ENCODE measurements at regions not wholly inside any gene's neighbourhood (a gene's known extent, or its start where the extent isn't known, plus 50 kb on each side); places are given as distances from the start of the nearest gene placed in this dataset.

DNA sequence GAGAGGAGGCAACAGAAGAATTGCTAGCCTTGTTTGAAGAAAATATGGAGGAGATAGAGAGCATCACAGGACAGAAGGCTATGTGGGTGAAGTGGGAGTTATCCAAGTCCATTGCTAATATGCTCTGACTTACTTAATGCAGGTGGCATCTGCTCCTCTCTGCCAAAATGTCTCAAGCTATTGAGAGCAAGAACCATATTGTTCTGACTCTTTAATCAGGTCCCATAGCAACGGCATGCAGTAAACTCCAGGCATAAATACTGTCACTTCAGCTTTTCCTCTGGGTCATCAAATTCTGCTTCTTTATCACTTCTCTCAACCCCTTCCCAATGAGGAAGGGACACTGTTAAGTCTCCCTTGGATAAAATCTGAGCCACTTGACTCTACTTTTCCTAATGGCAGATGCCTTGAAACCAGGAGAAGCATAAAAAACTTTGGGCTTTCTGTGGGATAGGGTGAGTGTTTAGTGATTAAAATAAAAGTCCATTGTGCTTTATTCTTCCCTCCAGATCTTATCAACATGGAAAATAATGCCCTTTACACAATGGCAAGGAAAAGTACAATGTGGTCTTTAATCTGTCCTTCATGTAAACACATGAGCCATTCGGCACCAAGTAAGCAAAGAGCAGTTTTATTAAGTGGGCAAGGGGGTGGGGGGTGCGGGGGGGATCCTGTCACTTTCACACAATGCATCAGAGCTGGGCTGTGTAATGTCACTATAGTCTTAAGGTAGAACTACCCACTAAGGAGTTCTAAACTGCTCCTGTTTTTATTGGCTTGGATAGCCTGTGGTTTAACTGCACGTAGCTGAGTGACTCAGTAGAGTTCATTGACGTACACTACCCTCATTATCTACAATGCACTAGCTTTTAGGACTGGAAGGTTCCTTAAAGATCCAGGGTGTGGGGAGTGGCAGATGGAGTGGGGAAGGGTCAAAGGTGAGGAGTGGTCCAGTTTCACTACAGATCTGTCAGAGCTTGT, 71.0 kb upstream of the TARS1 start:
- DNase-seq, result no peak
- Histone ChIP-seq H3K36me3 (ENCODE audit: low read depth, missing control alignments) (no peaks in the 10 kb centered on the region), H3K27ac (no peak overlapping the region), H3K27me3 (no peaks in the 10 kb centered on the region), H3K9me3 (no peaks in the 10 kb centered on the region), H3K4me3 (no peak overlapping the region), H3K4me1 (no peaks in the 10 kb centered on the region)
- intact Hi-C loops (cut with DNase I; ENCODE audit: low total_unique reads), result no loop called here
- 63 to 69% methylated on average over 5 of the region's 5 CpGs for WGBS, 2 donors
- no peak for TF ChIP-seq POLR2A (IDR thresholded peaks at IDR 0.05)
- TF ChIP-seq, protein P1, sequence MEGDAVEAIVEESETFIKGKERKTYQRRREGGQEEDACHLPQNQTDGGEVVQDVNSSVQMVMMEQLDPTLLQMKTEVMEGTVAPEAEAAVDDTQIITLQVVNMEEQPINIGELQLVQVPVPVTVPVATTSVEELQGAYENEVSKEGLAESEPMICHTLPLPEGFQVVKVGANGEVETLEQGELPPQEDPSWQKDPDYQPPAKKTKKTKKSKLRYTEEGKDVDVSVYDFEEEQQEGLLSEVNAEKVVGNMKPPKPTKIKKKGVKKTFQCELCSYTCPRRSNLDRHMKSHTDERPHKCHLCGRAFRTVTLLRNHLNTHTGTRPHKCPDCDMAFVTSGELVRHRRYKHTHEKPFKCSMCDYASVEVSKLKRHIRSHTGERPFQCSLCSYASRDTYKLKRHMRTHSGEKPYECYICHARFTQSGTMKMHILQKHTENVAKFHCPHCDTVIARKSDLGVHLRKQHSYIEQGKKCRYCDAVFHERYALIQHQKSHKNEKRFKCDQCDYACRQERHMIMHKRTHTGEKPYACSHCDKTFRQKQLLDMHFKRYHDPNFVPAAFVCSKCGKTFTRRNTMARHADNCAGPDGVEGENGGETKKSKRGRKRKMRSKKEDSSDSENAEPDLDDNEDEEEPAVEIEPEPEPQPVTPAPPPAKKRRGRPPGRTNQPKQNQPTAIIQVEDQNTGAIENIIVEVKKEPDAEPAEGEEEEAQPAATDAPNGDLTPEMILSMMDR (IDR thresholded peaks at IDR 0.05), result no peak

DNA sequence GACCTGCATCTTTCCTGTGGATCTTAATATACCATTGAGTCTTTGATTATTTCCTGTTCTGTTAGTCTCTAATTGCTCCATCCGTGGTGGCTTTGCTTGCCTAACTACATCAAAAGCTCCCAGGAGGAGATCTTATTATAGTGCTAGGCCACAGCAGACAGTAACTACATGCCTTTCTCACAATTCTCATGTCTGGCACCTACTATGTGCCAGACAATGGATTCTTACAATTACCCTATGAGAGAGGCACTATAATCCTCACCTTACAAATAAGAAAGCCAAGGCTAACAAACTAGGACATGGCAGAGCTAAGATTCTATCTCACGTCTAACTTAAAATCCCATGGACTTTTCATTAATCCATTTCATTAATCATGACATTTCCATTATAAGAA, 70.3 kb upstream of the TARS1 start:
- no peak for TF ChIP-seq POLR2A (IDR thresholded peaks at IDR 0.05)
- TF ChIP-seq, protein P1 (IDR thresholded peaks at IDR 0.05), result no peak
- WGBS, 2 donors, result 57 to 80% methylated on average over 2 of the region's 2 CpGs
- intact Hi-C loops (cut with DNase I; ENCODE audit: low total_unique reads), result no loop called here
- Histone ChIP-seq H3K4me1 (no peaks in the 10 kb centered on the region), H3K27me3 (no peaks in the 10 kb centered on the region), H3K9me3 (no peaks in the 10 kb centered on the region), H3K36me3 (ENCODE audit: low read depth, missing control alignments) (no peaks in the 10 kb centered on the region), H3K27ac (no peak overlapping the region), H3K4me3 (no peak overlapping the region)
- no peak for DNase-seq

DNA sequence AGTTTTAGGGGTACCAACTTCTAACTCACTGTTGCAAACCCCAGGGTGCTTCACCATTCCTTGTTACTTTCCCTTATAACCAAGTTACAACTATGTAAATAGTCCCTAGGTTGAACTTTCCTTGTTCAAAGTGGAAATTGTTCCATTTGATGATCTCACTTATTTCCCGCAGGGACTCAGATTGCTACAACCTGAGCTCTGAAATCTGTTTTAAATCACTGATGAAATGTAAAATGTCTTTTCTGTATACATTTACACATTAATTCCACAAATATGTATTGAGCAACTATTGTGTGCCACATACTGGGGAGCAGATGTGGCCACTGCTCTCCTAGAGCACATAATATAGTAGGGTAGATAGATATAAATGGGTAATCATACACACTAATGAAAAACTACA, 69.1 kb upstream of the TARS1 start:
- no peak for DNase-seq
- intact Hi-C loops (cut with DNase I; ENCODE audit: low total_unique reads), result no loop called here
- TF ChIP-seq POLR2A (IDR thresholded peaks at IDR 0.05), result no peak
- TF ChIP-seq, protein P1 (IDR thresholded peaks at IDR 0.05), result no peak
- H3K9me3 ChIP-seq, result no peaks in the 10 kb centered on the region
- no peaks in the 10 kb centered on the region for H3K27me3 ChIP-seq
- H3K4me3 ChIP-seq, result no peak overlapping the region
- 91 to 100% methylated on average over 1 of the region's 1 CpG for WGBS, 2 donors
- no peak overlapping the region for H3K27ac ChIP-seq
- H3K36me3 ChIP-seq (ENCODE audit: low read depth, missing control alignments), result no peaks in the 10 kb centered on the region
- H3K4me1 ChIP-seq, result no peaks in the 10 kb centered on the region

DNA sequence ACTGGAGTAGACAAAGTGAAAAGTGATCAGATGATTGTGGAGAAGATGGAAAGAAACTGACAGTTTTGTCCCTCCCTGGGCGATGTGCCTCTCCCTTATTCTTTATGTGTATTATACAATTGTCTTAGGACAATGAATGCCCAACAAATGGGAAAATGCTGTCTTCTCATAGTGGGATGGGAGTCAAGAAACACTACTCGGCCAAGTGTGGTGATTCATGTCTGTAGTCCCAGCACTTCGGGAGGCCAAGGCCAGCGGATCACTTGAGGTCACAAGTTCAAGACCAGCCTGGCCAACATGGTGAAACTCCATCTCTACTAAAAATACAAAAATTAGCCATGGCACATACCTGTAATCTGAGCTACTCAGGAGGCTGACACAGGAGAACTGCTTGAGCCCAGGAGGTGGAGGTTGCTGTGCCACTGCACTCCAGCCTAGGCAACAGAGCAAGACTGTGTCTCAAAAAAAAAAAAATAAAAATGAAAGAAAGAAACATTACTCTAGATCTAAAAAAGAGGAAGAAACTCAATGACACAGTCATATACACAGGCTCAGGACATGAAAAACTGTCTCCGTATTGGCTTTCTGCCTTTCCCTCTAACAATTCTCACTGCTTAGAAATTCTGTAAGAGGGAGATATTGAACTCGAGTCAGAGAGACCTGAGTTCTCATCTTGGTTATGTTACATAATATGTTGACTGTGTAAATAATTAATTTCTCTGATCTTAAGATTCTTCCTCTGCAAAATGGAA, 67.9 kb upstream of the TARS1 start:
- TF ChIP-seq POLR2A (IDR thresholded peaks at IDR 0.05), result no peak
- TF ChIP-seq, protein P1 (IDR thresholded peaks at IDR 0.05), result no peak

More for the DNA sequence above, 67.9 kb upstream of the TARS1 start:
- DNase-seq, result no peak
- H3K4me3 ChIP-seq, result no peak overlapping the region
- WGBS, 2 donors, result 87 to 88% methylated on average over 6 of the region's 6 CpGs
- H3K27ac ChIP-seq, result no peak overlapping the region
- intact Hi-C loops (cut with DNase I; ENCODE audit: low total_unique reads), result no loop called here
- no peaks in the 10 kb centered on the region for H3K4me1 ChIP-seq
- no peaks in the 10 kb centered on the region for H3K27me3 ChIP-seq
- no peaks in the 10 kb centered on the region for H3K9me3 ChIP-seq
- no peaks in the 10 kb centered on the region for H3K36me3 ChIP-seq (ENCODE audit: low read depth, missing control alignments)
